ENCODE measurements at regions not wholly inside any gene's neighbourhood (a gene's known extent, or its start where the extent isn't known, plus 50 kb on each side); places are given as distances from the start of the nearest gene placed in this dataset.

GRCh38 chr20:17138237-17138636 lies 88.6 kb upstream of the PCSK2 start:
- TF ChIP-seq CTCF (conservative IDR thresholded peaks at IDR 0.05; ENCODE audit: low read depth, low read length) (no peak), EZH2 (IDR thresholded peaks at IDR 0.05; ENCODE audit: borderline replicate concordance, low read depth, low read length, poor library complexity, severe bottlenecking) (no peak)
